OCI-M2 (cell line): ENCODE measurements at regions not wholly inside any gene's neighbourhood (a gene's known extent, or its start where the extent isn't known, plus 50 kb on each side); places are given as distances from the start of the nearest gene placed in this dataset.

Experiments
- DNase-seq: peaks from one replicate; lab custom pipeline; 2025; ENCODE audit not compliant: unreplicated experiment; lab: John Stamatoyannopoulos, UW

DNA sequence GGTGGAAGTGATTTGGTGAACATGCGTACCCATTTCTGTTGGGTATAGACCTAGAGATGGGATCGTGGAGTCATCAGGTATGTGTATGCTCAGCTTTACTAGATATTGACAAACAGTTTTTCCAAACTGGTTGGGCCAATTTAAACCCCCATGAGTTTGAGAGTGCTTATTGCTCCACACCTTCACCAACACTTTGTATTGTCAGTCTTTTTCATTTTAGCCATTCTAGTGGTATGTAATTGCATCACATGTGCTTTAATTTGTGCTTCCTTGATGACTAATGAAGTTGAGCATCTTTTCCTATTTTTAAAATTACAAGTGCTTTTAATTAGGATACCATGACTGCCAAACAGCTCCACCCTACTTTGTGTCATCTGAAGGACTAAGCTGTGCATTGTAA is 158.9 kb upstream of the AKIRIN2 start:
- DNase-seq, result no peak

GRCh38 chr6:87858440-87858839 is 156.4 kb upstream of the AKIRIN2 start:
- no peak for DNase-seq

DNA sequence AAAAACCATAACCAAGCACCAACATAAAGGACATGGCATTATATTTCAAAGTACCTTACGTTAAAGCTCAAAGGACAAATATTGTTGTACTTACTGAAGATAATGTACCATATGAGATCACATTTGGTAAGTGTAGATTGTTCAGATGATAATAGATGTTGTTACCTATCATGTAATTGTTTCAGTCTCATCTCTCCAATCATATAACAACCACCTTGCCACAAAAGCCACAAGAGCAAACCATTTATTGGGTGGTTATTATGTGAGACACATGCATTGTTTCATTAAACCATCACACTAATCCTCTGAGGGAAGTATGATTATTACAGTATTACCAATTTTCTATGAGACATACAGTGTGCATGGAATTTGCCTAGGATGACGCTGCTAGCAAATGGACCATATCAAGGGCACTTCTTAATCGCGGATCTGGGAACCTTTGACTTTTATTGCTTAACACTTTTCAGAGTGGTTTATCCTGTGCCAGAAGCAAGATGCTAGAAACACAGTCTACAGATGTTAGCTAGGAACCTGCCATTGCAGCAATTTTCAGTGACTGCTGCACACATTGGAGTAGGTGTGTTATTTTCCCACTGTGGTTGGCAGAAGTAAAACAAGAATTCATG is 149.8 kb upstream of the AKIRIN2 start:
- DNase-seq, result no peak

DNA sequence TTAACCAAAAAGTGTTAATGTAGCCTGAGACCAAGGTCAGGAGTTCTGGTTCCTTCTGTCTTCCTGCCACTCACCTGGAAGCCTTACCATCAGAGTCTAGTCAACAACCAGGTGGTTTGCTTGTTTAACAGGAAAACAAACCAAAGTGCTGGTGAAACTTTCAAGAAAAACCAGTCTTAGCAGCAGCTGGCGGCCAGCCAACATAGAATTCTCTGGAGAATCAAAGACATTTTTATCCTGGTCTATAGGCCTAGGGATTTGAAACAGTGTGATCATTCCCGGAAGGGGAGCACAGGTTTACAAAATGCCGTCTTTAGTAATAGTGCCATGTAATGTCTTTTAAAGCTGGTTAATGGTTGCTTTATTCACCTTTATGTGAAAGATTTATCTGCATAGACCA is 146.6 kb upstream of the AKIRIN2 start:
- no peak for DNase-seq

DNA sequence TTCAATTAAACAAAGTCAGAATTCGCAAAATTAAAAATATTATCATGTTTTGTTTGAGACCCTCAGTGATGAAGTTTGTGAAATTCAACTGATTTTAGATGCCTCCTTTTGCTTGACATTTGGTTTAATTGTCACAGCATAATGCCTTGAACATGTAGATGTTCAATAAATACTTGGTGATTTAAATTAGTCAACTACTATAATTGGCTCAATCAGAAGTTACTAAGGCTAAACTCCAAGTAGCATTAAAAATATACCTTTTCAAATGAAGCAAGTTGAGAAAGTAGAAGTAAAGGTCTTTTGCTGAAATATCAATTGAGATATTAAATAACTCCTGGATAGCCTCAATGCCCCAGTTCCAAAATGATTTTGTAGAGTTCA is 145.8 kb upstream of the AKIRIN2 start:
- DNase-seq, result no peak

GRCh38 chr6:87847135-87847829 is 145.2 kb upstream of the AKIRIN2 start:
- no peak for DNase-seq

GRCh38 chr6:87846434-87846833 is 144.4 kb upstream of the AKIRIN2 start:
- DNase-seq, result no peak

GRCh38 chr6:87840324-87840723 is 138.3 kb upstream of the AKIRIN2 start:
- DNase-seq, result no peak

DNA sequence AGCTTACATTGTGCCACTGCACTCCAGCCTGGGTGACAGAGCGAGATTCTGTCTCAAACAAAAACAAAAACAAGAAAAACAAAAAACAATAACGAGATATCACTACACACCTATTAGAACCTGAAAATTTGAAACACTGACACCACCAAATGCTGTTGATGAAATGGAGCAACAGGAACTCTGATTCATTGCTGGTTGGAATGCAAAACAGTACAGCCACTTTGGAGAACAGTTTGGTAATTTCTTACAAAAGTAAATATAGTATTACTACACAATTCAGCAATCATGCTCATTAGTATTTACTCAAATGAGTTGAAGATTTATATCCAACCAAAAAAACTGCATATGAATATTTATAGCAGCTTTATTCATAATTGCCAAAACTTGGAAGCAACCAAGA is 135.8 kb upstream of the AKIRIN2 start:
- no peak for DNase-seq

GRCh38 chr6:87837444-87837843 is 135.4 kb upstream of the AKIRIN2 start:
- no peak for DNase-seq

- DNase-seq, result no peak
These were observed 130.2 kb upstream of the AKIRIN2 start for GRCh38 chr6:87832025-87832825.

DNA sequence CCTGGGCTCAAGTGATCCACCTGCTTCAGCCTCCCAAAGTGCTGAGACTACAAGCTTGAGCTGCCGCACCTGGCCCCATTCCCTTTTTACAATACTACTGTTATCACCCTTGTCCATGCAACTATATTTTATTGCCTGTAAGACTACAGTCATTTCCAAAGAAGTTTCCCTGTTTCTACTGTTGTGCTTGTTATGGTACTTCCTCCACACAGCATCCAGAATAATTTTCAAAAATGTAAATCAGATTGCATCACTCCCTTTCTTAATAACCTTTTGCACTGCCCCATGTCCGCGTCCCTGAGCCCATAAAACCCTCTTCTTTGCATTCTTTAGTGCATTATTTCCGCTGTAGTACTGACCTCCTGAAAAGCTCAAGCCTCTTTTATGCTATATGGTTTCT is 128.9 kb upstream of the AKIRIN2 start:
- DNase-seq, result no peak

DNA sequence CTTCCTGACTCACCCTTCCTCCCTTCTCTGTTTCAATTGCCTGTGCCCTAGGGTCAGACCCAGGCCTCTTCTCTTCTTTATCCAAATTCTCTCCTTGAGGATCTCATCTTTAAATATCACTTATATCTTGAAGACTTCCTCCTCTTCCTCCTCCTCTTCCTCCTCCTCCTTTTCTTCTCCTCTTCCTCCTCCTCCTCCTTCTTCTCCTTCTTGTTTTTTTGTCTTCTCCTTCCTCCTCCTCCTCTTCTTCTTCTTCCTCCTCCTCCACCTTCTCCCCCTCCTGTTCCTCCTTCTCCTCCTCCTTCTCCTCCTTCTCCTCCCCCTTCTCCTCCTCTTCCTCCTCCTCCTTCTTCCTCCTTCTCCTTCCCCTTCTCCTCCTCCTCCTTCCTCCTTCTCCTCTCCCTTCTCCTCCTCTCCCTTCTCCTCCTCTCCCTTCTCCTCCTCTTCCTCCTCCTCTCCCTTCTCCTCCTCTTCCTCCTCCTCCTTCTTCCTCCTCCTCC is 127.6 kb upstream of the AKIRIN2 start:
- DNase-seq, result no peak

- no peak for DNase-seq
These were observed 126.0 kb upstream of the AKIRIN2 start for GRCh38 chr6:87828044-87828443.

- DNase-seq, result no peak
These were observed 125.3 kb upstream of the AKIRIN2 start for GRCh38 chr6:87827346-87827745.

- no peak for DNase-seq
These were observed 124.4 kb upstream of the AKIRIN2 start for GRCh38 chr6:87826424-87826823.

GRCh38 chr6:87825821-87826221 is 123.8 kb upstream of the AKIRIN2 start:
- no peak for DNase-seq

DNA sequence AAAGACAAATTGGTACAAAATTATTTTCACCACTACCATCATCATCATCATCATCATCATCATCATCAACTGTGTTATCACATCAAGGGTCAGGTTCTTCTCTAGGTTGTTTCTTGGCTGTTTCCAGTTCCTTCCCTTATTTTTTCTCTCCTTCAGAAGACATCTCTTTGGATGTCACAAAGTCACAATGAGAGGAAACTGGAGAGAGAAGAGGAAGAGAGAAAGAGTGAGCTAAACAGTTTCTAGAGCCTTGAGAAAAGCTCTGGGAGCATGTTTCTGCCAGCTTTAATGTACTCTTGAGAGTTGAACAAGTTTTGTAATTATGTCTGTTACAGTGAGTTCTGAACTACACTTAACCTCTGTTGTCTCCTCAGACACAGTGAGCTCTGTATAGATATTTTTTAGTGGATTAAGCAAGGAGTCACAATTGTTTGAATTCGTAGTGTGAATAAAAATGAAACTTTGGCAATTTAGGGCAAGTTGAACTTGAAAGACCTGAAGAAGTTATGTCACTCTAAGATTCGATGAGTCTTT is 123.0 kb upstream of the AKIRIN2 start:
- DNase-seq, result no peak

DNA sequence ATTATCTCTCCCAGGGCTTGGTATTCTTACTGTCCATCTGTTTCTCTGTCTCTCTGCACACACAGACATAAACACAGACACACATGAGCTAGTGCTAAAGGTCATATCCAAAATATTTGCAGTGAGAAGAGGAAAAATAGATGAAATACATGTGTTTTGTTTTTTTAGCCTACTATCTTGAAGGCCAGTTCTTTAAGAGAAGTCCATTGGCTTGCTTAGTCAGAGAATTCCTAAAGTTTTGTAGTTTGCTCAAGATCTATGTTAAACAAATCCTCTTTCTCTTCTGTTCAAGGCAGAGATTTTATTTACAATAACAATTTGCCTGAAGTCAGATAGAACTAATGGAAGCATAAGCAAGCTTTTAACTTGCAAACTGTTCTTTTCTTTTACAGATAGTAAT is 120.0 kb upstream of the AKIRIN2 start:
- no peak for DNase-seq

DNA sequence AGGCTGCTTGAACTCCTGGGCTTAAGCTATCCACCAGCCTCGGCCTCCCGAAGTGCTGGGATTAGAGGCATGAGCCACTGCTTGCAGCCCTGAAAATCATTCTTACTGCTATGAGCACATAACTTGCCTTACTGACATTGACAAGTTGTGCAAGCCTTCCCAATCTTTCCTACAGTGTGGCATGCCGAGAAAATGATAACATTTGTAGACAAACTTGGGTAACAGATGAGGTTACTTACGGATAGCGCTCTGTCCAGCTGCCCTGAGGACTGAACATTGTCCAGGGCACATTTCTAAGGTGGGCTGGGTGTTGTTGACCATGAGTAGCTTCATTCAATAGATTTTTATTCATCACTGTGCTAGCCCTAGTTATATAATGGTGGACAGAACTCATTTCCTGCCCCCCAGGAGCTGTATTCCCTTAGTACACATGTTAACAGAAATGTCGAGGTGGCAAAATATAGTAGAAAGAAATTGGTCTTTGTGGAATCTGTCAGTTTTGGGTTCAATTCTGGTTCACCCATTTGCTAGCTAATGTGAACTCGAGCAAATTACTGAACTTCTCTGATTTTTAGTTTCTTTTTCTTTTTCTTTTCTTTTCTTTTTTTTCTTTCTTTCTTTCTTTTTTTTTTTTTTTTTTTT is 118.4 kb upstream of the AKIRIN2 start:
- no peak for DNase-seq

- DNase-seq, result no peak
These were observed 115.2 kb upstream of the AKIRIN2 start for GRCh38 chr6:87817183-87817582.
